GM18868 (cell line): ENCODE measurements at regions not wholly inside any gene's neighbourhood (a gene's known extent, or its start where the extent isn't known, plus 50 kb on each side); places are given as distances from the start of the nearest gene placed in this dataset.

Experiments
- ATAC-seq: cut with Tn5 transposase; IDR thresholded peaks from one replicate; pipeline ENCODE4 v1.9.1; 2021; ENCODE audit warnings: mild to moderate bottlenecking, moderate library complexity; ENCODE audit not compliant: unreplicated experiment

DNA sequence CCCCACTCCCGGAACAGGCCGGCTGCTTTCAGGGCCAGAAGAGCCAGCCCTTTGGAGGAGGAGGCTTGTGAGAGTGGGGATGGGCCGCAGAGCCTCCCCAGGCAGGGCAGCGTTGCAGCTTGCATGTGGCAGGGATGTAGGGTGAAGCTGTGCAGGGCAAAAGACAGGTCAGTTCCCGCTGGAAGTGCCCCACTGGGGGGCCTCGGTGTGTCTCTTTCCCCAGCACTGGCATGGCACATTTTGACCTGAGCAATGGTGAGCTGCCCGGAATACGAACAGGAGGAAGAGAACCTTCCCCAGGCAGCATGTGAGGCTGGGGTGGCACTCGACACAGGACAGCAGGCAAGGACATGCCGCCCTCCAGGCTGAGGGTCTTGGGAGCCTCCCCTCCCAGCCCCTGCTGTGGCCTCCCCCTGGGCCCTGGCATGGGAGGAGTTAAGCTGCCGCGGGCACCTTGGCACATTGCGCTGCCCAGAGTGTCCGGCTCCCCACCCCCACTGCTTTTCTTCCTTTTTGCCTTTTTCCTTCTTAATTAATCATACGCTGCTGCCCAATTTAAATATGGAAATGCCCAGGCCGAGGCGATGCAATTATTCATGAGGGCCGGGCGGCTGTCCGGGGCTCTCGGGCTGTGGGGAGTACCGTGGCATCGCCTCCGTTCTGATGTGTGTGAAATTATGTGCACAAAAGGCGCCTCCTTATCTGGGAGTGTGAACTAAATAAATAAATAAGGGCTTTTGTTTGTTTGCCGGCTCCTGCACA, 76.0 kb upstream of the WNT7B start:
- ATAC-seq, result no peak

DNA sequence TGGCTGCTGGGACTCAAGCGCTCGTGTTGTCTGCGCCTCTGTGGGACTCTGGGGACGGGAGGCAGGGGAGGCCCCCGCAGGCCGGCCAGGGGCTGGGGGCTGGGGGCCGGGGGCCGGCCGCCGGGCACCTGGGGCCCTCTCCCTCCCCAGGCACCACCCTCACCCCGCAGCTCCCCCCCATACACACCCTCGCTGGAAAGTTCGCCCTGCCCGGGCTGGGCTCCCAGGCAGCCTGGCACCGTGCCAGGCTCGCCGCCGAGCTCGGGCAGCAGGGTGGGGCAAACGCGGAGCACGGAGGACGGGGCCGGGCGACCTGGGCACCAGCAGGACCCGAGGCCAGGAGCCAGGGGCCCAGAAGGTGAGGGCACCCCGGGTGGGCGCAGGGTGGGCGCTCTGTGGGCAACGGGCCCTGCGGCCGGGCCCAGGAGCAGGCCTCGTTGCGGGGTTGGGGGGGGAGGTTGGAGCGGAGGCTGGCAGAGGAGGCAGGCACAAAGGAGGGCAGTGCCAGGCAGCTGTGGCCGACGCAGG, 76.7 kb upstream of the WNT7B start:
- no peak for ATAC-seq

DNA sequence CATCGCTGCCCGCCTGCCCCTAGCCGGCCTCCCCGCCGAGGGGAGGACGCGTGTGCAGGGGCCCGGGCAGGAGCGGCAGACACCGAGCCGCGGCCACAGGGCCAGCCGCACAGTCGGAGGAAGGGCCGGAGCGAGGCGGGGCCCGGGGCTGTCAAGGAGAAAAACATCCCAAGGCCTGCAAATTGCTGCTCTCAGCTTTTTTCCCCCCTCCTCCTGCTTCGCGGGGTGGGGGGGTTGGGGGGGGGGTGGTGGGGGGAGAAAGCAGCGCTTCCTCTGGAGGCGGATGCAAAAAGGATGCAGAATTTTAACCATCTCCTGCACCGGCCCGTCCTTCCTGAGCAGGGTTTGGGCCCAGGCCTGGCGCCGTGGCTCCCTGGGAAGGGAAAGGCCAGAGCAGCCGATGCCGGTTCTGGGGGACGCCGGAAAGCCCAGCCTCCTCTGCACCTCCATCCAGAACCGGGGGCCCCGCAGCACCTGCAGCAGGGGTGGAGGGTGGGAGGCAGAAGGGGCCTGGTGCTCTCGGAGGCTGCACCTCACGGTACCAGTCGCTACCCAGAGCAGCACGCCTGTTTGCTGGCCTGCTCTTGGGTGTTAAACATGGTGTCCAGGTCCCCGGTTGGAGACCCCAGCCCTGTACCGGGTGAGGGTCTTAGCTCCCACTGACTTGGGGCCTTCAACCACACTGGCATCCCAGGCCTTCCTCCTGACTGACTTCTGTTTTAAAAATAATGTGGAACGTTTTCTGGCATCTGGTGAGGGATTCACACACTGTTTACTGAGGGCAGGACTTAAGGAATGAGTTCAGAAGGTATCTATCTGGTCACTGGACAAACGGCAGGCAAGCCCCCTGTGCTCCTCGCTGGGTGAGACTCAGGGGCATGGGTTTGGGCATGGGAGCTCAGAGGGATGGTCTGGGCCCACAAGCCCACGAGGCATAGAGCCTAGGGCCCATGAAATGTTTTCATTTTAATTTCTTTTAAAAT, 77.4 kb upstream of the WNT7B start:
- no peak for ATAC-seq

DNA sequence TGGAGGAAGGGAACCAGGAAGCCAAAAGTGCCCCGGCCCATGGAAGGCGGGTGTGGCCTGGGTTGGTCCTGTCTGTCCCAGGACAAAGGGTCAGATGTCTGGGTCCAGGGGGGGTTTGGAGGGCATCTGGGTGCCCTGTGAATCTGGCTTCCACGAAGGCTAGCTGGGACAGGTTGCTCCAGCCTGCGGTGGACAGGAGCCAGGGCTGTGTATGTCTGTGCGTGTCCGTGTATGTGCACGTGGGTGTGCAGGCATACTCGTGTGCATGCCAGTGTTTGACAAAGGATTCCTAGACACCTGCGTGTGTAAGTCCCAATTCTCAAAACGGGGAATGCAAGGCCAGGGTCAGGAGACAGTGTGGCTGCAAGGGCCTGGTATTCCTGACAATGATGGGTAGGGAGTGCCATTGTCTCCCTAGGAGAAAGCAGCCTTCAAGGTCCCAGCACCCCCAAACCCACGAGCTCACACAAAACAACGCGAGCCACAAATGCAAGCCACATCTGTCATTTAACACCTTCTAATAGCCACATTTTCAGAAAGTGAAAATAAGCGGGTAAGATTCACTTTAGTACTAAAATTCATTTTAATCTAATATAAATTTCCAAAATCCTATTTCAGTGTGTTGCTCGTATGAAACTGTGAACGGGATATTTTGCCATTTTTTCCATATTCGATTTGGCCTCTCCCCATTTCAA, 78.4 kb upstream of the WNT7B start:
- no peak for ATAC-seq

DNA sequence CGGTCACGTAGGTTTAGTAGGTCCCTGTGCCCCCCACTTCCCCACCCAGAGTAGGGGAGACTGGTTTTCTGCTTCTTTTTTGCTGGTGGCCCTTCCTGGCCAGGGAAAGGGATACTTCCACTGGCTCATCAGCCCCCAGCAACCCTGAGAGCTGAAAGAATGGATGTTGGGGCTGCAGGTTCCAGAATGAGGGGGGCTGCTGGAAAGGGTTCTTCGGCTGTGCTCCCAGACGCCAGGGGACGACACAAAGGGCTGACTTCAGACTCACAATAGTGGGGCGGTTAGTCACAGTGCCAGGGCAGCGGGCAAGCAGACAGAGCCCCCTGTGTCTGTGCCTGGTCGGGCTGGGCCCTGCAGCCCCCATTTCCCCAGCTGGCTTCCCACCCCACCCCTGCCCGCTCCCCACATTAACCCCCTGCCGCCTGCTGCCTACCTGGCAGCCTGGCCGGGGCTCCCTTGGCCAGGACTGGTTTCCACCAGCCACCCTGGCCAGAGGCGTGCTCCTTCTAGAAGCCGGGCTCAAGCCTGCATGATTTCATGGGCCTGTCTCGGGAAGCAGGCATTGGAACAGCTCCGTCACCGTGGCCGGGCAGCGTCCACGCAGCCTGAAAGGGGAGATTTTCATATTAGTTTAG, 79.1 kb upstream of the WNT7B start:
- ATAC-seq, result no peak

DNA sequence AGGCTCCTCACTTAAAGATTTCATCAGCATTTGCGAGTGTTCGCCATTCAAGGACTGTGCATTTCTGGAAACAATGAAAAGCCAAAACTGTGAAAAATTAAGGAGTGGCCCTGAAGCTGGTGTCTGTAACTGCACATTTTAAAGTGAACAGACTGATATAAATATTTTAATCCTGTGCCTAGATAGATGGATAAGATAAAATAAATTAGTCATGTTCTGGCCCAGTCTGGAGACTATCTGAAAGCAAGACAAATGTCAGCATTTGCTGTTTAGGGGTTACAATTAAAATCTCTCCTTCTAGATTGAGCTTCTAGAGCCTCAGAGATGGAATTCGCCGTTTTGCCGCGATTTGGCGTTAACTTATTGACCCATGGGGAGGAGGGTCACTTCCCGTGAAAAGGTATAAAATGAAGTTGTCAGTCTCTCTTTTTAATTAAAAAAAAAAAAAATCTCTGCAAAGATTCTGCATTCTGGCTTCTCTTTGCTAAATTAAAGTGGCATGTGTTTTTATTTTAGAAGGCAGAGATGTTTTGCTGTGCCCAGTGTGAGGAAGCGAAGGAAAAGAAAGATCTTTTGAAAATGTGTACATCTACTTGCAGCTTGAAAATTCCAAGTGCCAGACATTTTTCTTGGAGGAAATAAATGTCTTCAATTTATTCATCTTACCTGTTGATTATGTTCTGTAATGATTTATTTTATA, 79.7 kb upstream of the WNT7B start:
- ATAC-seq, result no peak

DNA sequence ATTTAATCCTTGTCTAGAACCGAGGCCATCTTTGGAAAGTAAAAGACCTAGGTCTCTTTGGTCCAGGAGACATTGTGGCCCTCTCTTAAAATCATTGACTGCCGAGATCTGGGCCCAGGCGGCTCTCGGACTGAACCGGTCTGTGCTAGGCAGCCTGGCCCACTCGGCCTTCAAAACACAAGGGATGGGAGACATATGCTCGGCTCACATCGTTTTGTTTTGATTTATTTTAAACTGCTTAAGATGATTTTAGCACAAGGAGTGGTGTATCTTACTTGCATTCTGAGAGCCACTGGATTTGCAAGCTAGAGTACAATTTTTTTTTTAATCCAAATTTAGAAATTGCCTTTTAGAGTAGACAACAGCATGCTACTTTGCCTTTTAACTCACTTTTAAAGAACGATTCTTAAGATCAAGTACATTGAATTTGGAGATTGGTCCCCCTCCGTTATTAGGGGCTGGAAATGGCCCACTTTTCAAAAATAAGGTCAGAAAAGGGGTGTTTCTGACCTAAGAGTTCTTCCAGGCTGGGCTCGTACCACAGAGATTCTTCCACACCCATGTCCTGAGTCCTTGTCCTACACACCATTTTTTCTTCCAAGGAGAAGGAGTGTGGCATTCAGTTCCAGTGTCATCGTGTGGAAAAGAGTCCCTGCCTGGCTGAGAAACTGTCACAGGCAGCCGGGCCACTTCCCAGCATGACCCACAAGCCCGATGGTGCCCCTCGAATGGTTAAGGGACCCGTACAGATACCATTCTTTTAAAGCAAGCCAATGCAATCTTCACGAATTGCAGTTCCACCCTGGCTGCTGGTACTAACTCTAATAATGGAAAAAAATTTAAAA, 80.5 kb upstream of the WNT7B start:
- ATAC-seq, result no peak

DNA sequence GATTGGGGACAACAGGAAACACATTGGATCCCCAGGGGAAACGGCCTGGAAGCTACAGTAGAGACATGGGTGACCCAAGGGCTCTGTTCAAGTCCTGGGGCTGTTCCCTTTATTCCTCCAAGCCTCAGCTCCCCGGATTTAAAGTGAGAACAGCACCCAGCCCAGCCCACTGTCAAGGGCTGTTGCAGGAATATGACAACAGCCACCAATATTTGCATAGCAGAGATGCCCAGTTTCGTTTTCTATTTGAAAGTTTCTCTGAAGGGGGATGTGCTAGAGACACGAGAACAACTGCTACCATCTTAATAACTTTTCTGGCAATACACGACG, 81.1 kb upstream of the WNT7B start:
- peak; percentile 63 for ATAC-seq

DNA sequence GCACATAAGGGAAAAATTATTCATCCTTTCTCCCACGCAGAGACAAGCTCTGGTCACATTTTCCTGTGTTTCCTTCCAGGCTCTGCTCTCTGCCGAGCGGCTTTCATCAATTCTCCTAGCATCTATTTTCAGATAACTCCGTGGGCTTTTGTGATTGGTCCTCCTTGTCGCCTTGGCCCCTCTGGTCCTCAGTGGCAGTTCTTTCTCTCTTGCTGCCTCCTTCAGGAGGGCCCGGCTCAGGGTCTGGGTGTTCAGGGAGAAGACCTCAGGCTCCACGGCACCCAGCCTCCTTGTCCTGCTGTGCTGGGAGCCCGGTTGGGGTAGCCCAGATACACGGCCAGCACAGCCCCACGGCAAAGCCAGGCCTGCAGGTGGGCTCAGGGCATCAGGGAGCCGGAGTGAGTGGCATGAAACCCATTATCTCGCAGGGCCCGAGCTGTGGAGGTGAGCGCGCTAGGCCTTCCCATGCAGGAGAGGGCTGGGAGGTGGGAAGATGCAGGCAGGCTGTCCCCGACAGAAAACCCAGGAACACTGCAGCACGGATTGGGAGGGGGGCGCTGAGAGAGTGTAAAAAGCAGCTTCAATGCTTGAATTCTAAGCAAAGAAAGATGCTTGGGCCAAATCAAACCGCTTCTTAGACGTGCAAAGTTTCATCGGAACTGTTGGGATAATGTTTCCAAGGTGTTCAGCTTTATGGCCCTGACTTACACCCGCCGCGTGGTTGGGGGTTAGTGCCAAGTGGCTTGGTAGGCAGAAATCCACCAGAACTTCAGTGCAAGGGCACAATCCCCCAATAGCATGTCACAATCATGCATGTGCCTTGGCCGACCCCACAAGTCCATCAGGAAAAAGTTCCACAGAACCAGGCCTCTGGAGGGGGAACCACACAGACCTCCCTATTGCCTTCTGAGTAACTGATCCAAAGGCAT, 81.9 kb upstream of the WNT7B start:
- ATAC-seq, result no peak

DNA sequence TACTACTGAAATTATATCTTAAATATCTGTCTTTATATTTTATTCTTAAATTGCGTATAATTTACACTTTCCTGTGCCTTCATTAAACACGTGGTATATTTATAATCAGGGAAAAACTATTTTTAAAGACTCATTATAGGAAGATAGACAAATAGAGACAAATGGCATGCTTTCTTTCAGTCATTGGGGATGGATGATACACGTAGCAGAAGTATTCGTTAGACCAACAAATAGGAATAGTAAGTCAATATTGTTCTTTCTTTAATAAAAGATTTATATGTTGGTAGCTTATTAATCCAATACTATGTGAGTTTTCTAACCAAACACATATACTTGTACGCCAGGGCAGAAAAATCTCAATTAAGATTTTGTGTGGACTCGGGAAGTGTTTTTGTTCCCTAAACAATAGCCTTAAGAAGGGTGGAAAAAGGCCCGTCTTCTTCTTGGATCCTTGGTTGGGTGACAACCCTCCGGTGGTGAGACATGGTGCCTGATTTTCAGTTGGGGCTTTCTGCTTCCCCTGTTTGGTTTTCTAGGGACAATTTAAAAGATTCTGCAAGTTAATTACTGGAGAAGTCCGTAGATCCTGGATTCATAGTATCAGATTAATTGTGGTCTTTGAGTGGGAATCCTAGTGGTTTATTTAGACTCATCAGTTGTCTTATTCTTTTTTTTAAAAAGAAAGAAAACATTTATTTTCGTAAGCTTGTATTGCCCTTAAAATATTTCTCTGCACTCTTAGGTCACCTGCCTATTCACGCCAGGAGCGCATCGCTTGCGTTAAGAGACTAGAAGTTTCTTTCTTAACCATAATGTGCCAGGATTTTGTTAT, 83.5 kb upstream of the WNT7B start:
- ATAC-seq, result no peak

DNA sequence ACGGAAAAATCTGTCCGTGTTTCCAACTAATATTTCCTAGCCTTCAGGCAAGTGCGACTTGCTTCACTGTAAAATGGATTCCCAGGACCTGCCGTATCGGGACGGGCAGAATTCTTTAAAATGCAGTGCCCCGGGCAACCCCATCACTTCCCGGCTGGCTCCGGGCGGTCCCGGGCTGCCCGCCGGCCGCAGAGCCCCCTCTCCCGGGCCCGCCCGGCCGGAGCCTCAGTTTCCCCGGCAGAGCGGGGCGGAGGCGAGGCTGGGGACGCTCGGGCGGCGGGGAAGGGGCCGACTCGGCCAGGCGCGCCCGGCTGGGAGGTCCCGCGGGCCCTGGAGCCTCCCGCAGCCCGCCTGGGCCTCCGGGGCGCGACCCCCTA, 84.2 kb upstream of the WNT7B start:
- no peak for ATAC-seq

DNA sequence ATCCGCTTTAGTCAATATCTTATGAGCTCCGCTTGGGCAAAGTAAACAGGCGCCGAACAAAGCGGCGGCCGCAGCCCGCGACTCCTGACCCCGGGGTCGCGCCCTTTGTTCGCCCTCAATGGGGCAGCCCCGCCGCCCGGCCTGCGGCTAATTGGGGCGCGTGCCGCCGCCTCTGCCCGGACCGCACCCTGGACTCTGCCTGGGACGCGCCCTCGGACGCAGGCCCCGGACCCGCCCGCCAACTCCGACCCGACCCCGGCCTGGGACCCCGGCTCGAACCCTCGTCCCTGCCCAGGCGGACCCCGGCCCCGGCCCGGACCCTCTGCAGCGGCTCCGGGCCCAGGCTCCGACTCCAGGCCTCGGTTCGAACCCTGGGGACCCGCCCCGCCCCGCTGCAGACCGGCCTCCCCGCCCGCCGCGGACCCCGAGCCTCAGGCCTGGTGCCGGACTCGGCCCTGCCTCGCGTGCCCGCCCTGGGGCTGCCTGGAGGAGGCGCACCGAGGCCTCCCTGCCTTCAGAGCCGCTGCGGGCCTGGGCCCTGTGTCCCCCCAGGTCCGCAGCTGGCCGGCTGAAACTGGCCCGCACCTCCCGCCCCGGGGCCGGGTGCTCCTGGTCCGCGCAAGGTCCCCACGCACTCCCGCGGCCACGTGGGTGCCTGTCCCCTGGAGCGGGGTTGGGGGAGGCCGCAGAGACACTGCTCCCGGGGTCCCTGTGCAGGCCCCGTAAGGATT, 84.7 kb upstream of the WNT7B start:
- no peak for ATAC-seq

DNA sequence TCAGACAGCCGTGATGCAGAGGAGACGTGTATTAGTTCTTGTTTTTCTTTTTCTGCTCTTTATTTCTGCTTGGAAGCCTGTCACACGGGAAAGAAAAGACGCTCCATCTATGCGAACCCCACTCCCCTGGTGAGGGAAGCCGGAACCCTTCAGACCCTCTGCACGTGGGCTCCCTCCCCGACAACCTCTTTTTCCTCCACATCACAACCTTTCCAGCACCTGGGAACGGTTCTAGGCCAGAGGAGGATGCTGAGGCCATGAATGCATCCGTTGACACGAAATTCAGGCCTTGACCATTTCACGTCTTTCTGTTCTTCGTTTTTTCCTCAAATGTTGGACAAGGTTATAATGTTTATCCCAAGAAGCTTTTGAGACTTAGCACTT, 85.3 kb upstream of the WNT7B start:
- no peak for ATAC-seq

DNA sequence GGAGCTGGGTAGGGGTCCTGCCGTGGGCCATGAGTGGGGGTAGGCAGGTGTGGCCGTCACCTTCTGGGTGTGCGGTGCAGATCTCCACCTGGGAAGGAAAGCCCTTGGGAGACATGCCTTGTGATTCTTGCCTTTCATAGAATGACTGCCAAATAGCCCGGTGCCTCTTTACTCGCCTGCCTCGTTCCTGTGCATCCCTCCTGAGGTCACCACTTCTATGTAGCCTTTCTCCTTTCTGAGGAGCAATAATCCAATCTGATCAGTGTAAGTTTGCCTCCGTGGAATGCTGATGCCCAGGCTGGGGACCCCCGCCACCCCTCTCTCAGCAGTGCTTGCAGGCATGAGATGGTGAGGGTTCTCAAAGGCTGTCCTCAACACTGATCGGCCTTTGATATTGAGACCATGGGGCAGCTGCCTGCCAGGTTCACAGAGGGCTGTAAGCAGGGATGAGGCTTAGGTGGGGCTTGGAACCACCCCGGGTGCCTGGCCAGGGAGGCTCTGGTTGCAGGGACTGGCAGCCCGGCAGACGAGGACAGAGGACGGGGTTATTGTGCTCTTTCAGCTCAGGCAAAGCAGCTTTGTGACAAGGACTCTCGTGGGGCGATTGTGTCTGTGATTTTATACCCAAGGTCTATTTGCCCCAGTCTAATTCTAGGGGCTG, 86.1 kb upstream of the WNT7B start:
- ATAC-seq, result no peak

DNA sequence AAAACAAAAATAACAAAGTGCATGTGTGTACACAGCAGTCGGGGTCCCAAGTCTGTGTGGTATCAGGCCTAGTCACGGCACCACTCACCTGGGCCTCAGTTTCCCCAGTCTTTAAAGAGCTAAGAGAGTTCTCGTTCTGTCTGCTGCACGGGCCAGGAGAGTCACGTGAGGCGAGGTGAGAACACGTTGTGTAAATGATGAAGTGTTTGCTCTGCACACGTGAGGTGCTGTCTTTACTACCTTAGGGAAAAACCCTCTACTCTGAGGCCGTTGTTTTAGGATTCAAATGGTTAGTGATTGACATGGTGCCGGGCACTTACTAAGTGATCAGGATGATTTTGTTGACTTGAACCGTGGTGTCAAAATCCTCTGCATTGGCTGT, 86.5 kb upstream of the PPARA start:
- no peak for ATAC-seq

DNA sequence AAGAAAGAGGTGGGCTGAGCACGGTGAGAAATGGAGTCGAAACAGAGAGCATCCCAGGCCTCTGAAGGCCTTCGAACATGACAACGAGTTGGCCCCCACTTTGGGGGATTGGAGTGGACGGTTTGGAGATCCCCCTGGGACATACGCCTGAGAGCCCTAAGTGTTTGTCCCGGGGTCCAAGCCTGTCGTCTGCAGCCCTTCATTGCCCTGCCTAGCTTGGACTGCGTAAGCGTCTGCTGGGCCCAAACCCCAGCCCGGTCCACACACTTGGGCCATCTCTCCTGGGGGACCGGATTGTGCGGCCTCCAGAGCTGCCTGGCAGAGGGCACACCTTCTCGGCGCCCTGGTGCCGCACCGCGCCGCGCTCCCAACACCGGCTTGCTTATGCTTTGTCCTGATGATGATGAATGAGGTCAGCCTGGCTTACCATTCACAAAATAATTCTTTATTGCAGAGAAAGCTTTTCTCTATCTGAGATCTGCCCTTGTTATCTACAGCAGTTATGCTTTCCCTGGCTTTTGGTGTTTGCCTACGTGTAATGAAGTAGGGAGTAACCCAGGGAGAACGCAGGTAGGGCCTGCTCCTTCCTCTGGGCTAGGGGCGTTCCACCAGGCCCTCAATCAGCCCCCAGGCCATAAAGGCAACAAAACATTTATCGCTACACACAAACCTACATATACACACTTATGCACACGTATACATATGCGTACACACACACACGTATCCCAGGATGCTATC, 85.9 kb upstream of the PPARA start:
- no peak for ATAC-seq
